GM12891 (cell line): ENCODE measurements at regions not wholly inside any gene's neighbourhood (a gene's known extent, or its start where the extent isn't known, plus 50 kb on each side); places are given as distances from the start of the nearest gene placed in this dataset.

Experiments
- POLR2A ChIP-seq: IDR thresholded peaks from 2 replicates; pipeline ENCODE4 v1.6.1; 2011; ENCODE audit warnings: low read depth, low read length, control low read depth
- POLR2AphosphoS5 ChIP-seq: IDR thresholded peaks from 2 replicates; pipeline ENCODE4 v1.6.1; 2011; ENCODE audit warnings: low read depth, low read length, control low read depth
- POU2F2 ChIP-seq: IDR thresholded peaks from 2 replicates; pipeline ENCODE4 v1.6.1; 2011; ENCODE audit warnings: low read depth, mild to moderate bottlenecking, control low read depth, low read length, moderate library complexity
- SPI1 ChIP-seq: IDR thresholded peaks from 2 replicates; pipeline ENCODE4 v1.6.1; 2011; ENCODE audit warnings: low read depth, low read length, control low read depth
- TAF1 ChIP-seq: IDR thresholded peaks from 2 replicates; pipeline ENCODE4 v1.6.1; 2011; ENCODE audit warnings: low read depth, low read length, control low read depth

- TF ChIP-seq POLR2AphosphoS5 (no peak), TAF1 (no peak), POLR2A (no peak), POU2F2 (no peak), SPI1 (no peak)
These were observed 49.9 kb upstream of the ADGRF1 start for GRCh38 chr6:47091886-47092668.
